ENCODE measurements at regions not wholly inside any gene's neighbourhood (a gene's known extent, or its start where the extent isn't known, plus 50 kb on each side); places are given as distances from the start of the nearest gene placed in this dataset.

GRCh38 chr1:208540724-208541123, 296.5 kb upstream of the PLXNA2 start:
- TF ChIP-seq CTCF (conservative IDR thresholded peaks at IDR 0.05) (no peak), EZH2 (IDR thresholded peaks at IDR 0.05; ENCODE audit: low read depth) (no peak)

Data from PC-9 (cell line).